Glomerular visceral epithelial cell (primary cell): ENCODE measurements at regions not wholly inside any gene's neighbourhood (a gene's known extent, or its start where the extent isn't known, plus 50 kb on each side); places are given as distances from the start of the nearest gene placed in this dataset.
"Not testable (repeated sequence)": the region's sequence is repeated elsewhere in the genome, so short reads cannot be mapped to it uniquely, and the experiment has no call there.

ENCODE experiments used
- DNase-seq: peaks from one replicate; pipeline ENCODE4 v3.0.0-alpha.2; 2016; ENCODE audit errors: extremely low spot score

DNA sequence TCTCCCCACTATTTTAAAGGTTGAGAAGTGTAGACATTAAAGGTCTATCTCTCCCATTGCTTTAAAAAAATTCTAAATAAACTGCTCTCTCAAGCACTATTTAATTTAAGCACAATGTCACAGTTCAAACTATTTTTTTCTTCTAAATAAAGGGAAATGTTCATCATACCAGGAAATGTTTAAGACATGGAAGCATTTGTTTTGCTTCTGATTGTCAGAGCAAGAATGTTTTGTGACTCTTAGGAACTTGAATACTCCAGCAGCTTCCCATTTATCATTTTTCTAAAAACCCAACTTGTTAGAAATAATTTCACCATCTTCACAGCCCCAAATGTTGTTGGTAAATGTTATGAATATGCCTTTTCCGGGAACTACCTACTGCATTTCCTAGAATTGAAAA is 121.8 kb upstream of the NTF3 start:
- DNase-seq: no peak

DNA sequence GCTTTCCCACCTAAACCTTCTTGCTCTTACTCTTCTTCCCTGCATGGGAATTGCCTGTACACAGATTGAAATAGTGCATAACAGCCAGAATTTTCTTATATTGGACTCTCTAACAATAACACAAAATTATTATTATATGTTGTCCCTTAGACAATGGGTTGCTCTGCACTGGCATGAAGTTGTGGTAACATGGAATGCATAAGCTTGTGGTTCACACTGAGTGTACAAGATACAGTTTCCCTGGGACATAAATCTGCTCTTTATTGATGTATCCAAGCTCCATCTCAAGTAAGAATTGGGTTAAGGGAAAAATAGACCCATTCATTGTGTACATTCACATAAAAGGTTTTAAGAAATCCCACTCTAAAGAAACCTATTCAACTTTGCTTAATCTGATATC is 114.4 kb upstream of the NTF3 start:
- no peak for DNase-seq

DNA sequence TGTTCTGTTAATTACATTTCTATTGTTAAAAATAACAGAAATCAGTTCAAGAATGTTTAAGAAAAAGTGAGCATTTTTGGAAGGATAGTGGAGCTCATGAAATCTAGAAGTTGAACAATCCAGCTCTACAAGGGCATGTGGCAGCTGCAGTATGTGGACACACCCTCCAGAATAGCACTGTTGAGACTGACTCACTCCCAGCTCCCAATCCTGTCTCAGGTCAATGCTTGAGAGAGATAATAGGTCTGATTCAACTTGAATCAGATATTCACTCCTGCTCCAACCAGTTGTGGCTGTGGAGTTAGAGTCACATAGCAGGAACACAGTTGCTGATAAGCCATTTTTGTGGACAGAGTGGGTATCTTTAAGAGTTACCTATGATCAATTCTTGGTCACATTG is 113.0 kb upstream of the NTF3 start:
- peak; percentile 31 for DNase-seq

DNA sequence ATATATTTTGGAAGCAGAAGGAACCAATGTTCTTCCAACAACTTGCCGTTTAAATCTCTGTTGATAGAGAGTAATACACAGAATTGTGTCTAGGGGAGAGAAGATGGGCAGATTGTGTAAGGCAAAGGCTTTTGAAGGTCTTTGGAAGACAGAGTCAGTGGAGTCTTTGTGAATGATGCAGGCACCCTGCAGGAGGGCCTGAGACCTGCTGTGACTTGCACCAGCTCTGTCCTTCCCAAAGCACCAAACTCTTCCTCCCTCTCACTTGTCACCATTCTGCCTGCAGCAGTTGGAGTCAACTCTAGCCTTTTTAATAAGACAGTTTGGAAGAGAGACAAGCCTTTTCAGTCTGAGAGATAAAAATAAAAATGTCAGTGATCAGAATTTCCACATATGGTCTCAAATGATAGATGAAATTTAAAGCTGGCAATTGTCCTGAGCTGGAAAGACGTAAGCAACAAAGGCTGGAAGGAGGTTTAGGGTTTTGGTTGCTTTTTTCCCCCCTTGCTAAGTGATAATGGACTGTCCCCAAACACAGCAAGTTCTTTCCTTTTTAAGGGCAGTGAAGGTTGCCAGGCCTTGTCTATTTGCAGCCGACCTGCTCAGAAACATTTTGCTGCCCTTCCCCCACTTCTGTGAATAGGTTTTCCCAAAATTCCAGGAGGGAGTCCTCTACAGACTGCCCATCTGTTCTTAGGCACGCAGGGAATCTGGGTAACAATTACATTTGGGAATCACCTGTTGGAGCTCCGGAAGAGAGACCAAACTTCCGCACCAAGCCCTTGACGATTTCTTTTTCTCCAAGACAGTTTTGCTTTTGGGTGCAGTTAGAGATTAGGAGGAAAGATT is 103.0 kb upstream of the NTF3 start:
- no peak for DNase-seq

DNA sequence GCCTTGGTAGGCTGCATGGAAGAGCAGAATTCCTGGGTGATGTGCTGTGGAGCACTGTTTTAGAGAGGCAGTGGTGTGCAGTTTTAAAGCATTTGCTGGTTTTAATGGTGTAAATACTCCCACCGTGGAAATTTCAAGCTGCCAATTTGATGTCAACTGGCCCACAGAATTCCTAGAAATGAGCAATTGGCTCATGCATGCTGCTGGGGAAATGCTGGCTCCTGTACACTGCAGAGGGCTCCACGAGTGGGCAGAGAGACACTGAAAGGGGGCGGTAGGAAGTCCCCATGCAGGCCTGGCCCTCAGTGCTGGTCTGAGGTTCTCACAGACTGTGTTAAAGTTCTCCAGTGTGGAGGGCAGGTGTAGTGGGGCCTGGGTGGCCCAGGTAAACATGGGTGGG is 99.4 kb upstream of the NTF3 start:
- no peak for DNase-seq

DNA sequence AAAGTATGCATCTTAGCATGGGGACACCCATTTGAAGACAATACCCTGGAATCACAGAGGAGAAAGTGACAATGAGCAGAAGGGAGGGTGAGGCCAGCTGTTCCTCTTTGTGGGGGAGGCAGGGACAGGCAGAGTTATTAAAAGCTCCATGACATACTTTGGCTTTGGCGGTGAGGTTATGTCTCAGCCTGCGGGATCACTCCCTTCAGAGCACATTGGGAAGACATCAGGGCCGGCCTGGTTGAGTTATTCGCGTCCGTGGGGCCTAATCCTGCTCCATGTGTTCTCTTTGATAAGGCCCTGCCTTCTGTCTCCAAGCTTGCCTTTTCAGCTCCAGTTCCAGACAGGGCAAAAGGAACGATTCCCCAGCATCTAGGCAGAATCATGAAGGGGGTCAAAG is 98.8 kb upstream of the NTF3 start:
- no peak for DNase-seq

DNA sequence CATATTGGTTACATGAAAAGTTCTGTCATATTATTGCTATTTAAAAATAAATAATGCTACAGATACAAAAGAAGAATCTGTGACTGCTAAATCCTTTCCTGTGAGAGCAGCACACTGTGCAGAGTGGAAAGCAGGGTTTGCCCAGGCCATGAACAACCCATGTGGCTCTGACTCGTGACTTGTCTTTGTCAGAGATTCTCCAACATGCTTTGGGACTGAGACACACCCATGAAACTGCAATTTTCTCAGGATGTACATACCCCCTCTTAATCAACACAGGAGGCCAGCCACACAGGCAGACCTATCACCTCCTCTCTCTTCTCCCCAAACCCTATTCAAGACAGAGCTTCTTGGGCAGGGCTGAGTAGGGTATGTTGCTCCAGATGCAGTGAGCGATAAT is 96.8 kb upstream of the NTF3 start:
- no peak for DNase-seq

DNA sequence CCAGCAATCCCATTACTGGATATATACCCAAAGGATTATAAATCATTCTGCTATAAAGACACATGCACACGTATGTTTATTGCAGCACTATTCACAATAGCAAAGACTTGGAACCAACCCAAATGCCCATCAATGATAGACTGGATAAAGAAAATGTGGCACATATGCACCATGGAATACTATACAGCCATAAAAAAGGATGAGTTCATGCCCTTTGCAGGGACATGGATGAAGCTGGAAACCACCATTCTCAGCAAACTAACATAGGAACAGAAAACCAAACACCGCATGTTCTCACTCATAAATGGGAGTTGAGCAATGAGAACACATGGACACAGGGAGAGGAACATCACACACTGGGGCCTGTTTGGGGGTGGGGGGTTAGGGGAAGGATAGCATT is 90.8 kb upstream of the NTF3 start:
- not testable (repeated sequence) for DNase-seq

DNA sequence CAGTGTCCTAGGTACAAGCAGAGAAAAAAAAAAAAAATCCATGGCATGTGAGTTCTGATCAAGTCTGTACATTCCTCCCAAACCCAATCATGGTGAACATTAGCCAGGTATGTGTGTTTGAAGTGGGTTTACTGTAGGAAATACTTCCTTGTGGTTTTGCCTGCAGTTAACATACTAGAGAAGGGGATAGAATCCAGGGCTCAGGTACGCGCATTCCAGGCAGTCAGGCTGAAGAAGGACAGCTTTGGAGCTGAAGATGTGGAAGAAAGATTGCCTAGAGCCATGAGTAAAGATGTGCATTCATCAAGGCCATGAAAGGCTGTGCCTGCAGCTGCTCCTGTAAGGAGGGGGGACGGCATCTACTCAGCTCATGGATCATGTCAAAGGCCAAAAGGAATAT is 88.2 kb upstream of the NTF3 start:
- DNase-seq: no peak

DNA sequence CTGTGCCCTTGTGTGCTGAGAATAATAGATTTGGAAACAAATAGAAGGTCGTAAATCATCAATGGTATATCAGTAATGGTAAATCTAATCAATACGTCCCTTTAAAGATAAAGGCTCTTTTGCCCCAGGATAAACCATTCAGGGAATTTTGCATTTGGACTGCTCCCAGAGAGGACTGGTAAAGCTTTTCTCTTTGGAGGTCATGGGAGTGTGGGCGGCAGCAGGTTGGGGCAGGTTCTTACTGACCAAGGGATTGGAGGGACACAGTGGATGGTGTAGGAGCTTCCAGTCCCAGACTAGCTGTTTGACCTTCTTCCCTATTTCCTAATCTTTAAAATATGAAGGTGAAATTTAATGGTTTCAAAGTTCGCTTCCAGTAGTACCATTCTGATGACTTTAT is 87.8 kb upstream of the NTF3 start:
- no peak for DNase-seq

DNA sequence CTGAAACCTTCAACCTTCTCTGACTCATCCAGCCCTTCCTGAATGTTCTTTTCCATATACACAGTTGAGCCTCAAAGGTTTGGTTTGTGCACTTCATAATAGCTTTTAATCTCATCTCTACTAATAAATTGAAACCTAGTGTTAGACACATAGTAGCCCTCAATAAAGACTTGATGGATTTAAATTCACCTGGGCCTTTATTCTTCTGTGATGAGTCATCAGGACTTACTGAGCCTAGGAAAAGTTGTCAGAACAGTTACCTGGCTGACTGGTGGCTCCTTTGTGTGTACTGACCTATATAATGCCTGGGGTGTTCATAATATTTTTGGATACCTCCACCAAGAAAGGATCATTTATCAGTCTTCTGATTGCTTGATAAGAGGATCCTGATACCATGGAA is 86.4 kb upstream of the NTF3 start:
- DNase-seq: no peak

DNA sequence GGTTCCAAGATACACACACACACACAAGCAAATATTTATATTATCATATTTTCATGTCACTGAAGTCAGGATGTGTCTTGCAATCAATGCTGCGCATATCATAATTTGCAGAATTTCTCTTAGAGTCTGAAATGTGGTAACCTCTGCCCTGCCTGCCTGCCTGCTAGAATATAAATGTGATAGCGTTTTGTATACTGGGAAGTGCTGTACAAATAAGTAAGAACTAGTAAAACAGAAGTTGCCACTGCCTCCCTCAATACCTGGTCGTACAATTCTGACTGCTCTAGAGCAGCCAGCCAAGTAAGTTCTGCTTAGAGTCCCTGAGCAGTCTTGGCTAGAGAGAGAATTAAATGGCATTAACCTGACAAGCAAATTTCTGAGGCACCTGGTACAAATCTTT is 83.9 kb upstream of the NTF3 start:
- no peak for DNase-seq

DNA sequence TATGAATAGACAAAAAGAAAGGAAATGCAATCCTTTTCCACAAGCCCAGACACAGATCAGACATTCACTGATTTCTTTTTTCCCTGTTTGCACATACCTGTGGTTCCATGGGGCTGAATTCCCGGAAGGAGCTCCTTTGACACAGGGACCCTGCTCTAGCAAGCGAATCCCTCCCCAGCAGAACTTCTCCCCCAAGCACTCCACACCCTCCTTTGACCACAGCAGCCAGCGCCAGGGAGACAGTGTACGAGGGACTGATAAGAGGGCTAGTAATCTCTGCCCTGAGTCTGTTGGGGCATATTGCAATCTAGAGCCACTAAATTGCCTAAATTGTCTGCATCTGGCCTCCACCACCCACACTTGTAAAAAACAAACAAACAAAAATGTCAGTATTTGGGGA is 83.4 kb upstream of the NTF3 start:
- DNase-seq: no peak

DNA sequence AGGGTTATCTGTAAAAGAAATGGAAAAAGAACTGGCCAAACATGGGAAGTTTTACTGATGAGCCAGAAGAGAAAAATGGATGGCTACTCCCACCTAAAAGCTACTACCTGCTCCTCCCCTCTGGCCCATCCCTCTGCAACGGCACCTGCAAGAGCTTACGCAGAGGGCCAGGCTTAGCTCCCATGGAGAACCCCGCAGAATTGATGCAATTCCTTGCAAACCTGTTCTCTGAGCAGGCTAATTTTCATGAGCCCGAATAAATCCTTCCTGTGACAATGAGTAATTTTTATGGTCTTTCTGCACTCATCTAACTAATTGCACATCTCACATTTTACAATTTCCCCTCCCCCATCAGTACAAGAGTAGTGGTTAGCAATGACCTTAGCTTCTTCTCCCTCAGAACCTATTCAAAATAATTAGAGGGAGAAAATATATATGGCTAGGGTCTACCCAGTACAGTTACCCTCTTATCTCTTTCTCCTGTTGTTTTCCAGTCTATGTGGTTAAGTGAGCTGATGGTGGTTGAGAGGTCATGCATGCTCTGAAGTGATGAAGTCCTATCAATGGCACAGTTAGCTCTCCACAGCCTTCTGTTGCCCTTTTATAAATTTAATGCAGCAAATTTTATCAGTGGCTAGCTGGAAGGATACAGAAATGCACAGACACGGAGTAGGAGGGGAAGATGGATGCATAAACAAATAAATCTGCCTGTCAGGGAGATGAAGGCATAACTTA is 67.7 kb upstream of the NTF3 start:
- no peak for DNase-seq

DNA sequence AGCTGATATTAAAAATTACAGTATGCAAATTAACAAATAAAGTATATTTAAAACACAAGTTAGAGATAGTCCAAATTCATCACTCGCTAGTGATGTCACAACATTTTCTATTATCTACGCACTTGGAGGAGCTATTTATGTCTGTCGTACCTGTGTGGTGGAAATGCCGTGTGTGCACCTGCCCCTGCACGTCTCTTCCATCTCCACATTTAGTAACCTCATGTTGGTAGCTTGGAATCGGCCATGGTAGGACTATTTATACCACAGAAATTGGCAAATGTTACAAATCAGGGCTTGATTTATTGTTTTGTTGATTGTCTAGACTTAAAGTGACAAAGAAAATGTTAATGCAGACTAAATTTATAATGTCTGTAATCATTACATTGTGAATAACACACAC is 62.6 kb upstream of the NTF3 start:
- no peak for DNase-seq

DNA sequence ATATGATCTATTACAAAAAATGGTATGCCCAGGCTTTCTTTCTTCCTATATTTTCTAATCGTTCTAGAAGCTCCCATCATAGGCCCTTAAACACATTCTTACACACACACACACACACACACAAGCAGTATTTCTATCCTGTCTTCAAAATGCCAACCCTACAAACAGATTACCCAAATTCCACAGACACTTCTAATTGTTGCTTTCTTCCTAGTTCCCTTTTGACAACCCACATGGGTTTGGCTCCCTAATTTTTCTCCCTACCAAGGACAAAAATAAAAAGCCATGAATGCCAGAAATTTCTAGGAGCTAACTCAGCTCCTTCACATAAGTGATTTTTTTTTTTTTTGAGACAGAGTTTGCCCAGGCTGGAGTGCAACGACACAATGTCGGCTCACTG is 60.3 kb upstream of the NTF3 start:
- no peak for DNase-seq

DNA sequence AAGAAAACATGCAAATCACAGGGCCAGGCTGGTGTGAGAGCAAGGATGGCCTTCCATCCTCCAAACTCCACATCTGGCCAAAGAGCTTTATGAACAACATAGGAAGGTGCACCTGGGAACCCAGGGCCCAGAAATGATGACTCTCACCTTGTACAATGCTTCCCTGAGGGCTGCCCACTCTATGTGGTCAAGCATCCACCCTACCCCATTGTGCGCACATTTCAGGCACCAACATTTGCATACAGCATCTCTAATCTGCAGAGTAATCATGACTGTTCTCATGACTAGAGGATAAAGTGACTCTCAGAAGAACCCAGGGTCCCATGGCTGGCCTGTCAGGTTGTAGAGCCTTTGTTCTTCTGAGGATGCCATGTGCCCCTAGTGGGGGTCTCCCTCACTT is 57.2 kb upstream of the NTF3 start:
- DNase-seq: no peak

DNA sequence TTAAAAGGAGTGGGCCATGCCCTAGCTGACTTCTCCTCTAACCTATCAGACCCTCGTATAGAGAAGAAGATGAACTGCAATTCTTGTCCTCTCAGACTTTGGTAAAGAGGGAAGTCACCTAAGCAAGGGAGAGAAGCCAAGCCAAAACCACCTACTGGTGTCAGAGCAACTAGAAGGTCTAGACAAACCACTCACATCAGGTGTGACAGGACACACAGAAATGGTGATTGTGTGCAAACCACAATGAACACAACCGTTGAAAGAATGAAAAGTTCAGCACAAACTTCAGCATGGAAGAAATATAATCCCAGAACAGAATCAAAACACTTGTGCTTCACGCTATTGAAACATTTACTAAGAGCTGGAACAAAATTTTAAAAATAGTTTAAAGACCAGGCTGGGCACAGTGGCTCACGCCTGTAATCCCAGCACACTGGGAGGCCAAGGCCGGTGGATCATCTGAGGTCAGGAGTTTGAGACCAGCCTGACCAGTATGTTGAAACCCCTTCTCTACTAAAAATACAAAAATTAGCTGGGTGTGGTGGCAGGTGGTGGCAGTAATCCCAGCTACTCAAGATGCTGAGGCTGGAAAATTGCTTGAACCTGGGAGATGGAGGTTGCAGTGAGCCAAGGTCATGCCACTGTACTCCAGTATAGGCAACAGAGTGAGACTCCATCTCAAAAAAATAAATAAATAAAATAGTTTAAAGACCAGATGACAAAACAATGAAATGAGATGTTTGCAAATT is 56.2 kb upstream of the NTF3 start:
- DNase-seq: no peak

DNA sequence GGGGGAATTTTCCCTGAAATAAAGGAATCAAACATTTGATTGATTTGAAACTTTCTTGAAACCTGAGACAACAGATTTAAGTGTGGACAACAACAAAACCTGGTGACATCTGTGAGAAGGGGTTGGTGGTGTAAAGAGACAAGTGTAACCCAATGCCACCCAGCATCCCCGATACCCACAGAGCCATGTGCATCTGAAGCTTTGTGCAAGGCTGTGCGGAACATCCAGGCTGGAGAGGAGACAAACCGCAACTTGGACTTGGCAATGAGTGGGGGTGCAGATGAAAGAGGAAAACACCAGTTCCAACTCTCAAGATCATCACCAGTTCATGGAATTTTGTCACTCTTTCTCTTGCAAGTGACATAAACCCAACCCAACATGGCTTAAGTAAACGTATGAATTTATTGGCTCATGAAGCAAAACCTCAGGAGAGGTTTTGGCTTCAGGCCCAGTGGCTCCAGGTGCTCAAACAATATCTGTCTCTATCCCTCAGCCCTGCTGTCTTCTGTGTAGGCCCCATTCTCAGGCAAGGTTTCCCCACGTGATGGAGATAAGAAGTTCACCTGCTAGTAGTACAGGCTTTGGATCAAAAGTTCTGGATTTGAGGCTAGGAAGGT is 55.2 kb upstream of the NTF3 start:
- no peak for DNase-seq

DNA sequence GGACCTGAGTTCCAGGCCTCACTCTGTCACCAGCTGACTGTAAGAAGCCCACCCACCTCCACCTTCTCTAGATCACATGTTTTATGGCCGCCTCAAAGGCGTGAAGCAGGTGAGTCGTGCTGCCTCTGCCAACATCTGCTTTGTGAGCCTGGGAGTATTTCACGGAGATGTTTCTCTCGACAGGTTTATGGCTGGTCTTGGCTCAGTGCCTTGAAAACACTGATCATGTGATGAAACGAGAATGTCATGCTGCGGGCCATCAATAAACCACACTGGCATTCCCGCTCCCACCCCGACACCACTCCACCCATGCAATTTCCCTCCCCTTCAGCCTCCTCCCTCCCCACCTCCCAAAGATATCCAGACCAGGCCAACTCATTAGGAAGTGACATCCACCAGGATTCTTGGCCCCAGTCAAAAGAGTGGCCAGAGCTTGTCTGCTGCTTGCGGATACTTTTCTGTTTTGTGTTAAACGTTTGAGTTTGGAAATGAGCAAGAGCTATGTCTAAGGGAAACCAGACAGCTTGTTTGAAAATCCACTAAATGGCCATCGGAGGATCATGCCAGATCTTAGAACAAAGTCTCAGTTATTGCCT is 53.8 kb upstream of the NTF3 start:
- DNase-seq: peak; percentile 70

DNA sequence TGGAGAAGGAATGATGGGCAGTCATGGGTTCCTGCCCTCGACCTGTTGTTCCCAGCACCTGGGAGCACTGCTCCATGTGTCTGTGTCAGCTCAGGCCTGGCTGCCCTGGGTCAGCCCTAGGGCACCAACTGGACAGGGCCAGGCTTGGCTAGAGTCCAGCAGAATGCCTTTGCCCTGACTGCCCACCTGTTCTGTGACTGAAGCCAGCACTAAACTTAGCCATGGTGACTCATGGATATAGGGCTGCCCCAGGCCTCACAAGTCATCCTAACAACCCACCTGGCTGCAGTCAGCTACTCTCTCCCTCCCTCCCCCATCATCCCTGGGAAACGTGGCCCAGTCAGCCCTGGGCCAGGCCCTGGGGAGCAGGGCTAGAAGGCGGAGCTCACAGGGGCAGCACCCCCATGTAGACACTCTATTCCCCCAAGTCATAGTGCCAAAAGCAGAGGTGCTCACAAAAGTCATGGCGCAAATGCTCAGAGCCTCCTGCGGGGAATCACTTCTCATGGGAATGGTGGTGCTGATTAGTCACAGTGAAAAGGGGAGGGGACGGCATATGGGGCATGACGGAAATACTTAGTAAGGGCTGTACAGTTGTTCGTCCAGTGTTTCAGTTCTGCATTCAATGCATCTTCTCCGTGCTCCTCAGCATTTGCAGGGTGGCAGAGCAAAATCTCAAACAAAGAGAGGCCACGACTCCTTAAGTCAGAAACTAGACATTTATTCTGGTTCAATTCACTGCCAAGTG is 52.0 kb upstream of the NTF3 start:
- peak; percentile 78 for DNase-seq
